ENCODE measurements at regions not wholly inside any gene's neighbourhood (a gene's known extent, or its start where the extent isn't known, plus 50 kb on each side); places are given as distances from the start of the nearest gene placed in this dataset.

DNA sequence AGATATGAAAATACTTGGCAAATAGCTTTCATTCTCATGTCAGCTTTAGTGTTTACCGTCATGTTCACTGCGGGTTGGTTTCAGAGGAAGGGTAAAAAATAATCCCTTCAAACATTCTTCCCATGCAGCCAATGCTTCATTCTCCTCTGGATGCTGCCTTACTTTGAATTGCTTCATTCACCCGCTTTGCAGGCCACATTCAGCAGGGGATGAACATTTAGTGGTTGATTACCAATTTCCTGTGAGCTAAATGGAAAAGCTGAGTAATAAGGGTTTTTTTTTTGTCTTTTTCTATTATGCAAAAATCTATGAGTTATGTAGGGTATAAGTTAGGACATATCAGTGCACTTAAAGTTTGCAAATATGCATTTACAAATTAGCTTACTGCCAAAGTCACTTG, 96.3 kb upstream of the MEF2C start:
- TF ChIP-seq, protein P1, sequence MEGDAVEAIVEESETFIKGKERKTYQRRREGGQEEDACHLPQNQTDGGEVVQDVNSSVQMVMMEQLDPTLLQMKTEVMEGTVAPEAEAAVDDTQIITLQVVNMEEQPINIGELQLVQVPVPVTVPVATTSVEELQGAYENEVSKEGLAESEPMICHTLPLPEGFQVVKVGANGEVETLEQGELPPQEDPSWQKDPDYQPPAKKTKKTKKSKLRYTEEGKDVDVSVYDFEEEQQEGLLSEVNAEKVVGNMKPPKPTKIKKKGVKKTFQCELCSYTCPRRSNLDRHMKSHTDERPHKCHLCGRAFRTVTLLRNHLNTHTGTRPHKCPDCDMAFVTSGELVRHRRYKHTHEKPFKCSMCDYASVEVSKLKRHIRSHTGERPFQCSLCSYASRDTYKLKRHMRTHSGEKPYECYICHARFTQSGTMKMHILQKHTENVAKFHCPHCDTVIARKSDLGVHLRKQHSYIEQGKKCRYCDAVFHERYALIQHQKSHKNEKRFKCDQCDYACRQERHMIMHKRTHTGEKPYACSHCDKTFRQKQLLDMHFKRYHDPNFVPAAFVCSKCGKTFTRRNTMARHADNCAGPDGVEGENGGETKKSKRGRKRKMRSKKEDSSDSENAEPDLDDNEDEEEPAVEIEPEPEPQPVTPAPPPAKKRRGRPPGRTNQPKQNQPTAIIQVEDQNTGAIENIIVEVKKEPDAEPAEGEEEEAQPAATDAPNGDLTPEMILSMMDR (IDR thresholded peaks at IDR 0.05): no peak
- Mint-ChIP-seq H3K27me3 (ENCODE audit: unreplicated experiment) (no peaks in the 10 kb centered on the region), H3K36me3 (ENCODE audit: unreplicated experiment) (no peaks in the 10 kb centered on the region), H3K4me1 (ENCODE audit: unreplicated experiment) (no peaks in the 10 kb centered on the region), H3K4me3 (ENCODE audit: unreplicated experiment) (no peak overlapping the region), H3K27ac (ENCODE audit: unreplicated experiment) (no peak overlapping the region), H3K9me3 (ENCODE audit: unreplicated experiment) (no peaks in the 10 kb centered on the region)
- DNase-seq (ENCODE audit: extremely low spot score, unreplicated experiment): no peak

DNA sequence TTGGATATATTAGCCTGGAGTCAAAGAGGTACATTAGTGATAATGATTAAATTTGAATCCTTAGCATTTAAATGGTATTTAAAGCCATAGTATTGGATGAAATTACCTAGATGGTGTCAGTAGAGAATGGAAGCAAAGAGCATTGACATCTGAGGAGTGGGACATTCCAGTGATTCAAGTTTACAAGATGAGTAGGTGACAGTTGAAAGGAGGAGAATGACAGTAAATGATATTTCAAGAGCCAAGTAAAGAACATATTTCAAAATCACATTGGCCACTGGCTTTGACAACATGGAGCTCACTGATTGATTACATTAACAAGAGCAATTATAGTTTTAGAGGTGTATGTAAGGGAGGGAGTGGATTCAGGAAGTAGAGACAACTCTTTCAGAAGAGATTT, 93.9 kb upstream of the MEF2C start:
- Mint-ChIP-seq H3K36me3 (ENCODE audit: unreplicated experiment) (no peaks in the 10 kb centered on the region), H3K4me3 (ENCODE audit: unreplicated experiment) (no peak overlapping the region), H3K27ac (ENCODE audit: unreplicated experiment) (no peak overlapping the region), H3K4me1 (ENCODE audit: unreplicated experiment) (no peaks in the 10 kb centered on the region), H3K27me3 (ENCODE audit: unreplicated experiment) (no peaks in the 10 kb centered on the region), H3K9me3 (ENCODE audit: unreplicated experiment) (no peaks in the 10 kb centered on the region)
- TF ChIP-seq, protein P1 (IDR thresholded peaks at IDR 0.05): no peak
- no peak for DNase-seq (ENCODE audit: extremely low spot score, unreplicated experiment)

DNA sequence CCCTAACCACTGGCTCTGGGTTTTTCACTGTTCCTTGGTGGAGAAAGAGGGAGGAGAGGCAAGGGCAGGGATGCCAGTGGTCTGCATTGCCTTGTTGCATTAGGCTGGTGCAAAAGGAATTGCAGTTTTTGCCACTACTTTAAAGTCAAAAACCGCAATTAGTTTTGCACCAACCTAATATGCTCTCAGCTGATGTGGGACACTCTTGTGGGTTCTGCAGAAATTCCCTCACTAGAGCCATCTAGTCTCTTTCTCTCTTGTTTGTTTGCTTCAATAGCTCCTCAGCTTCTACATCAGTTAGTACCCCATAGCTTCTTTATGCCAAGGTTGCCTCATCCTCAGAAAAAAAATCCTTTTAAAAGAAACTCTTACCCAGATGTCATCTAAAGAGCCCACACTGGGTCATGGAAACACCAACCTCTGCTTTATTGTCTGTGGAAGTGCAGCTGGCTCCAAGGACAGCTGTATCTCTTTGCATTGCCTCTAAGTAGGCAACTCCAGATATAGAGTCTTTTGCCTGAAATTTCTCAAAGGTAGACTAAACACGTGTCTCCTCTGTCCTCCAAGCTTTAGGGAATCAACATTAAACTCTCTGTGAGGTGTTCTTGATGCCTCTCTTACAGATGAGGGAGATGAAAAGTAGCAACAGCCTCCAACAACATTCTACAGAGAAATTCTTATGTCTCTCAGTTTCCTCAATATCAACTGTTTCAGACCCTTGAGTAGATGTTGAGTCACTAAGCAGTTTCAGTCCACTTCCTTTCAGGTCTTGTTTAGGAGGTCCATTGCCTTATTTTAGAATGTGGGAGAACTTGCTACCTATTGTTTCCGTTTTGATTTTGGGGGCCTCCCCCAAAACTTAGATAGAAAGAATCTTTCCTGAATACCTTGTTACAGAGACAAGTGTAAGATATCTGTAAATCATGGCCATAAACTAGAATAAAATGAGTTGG, 84.9 kb upstream of the MEF2C start:
- H3K27me3 Mint-ChIP-seq (ENCODE audit: unreplicated experiment): no peaks in the 10 kb centered on the region
- TF ChIP-seq, protein P1 (IDR thresholded peaks at IDR 0.05): no peak
- no peak overlapping the region for H3K4me3 Mint-ChIP-seq (ENCODE audit: unreplicated experiment)
- H3K36me3 Mint-ChIP-seq (ENCODE audit: unreplicated experiment): no peaks in the 10 kb centered on the region
- H3K27ac Mint-ChIP-seq (ENCODE audit: unreplicated experiment): no peak overlapping the region
- no peaks in the 10 kb centered on the region for H3K4me1 Mint-ChIP-seq (ENCODE audit: unreplicated experiment)
- no peak for DNase-seq (ENCODE audit: extremely low spot score, unreplicated experiment)
- no peaks in the 10 kb centered on the region for H3K9me3 Mint-ChIP-seq (ENCODE audit: unreplicated experiment)

DNA sequence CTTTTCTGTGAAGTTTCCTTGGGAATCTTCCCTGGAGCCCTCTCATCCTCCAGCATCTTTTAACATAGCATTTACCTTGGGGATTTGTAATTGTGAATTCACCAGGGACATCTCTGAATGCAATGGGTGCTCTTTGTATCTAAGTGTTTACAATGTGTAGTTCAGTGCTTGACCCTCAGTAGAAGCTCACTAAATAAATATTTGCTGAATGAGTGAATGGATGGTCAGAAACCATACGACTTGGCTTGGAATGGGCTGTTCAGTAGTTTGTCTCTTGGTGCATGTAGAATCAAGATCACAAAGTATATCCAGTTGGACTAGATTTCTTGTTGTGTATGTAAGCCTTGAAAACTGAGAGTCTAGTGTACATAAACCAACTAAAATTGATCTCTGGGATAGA, 81.8 kb upstream of the MEF2C start:
- H3K4me3 Mint-ChIP-seq (ENCODE audit: unreplicated experiment): no peak overlapping the region

DNA sequence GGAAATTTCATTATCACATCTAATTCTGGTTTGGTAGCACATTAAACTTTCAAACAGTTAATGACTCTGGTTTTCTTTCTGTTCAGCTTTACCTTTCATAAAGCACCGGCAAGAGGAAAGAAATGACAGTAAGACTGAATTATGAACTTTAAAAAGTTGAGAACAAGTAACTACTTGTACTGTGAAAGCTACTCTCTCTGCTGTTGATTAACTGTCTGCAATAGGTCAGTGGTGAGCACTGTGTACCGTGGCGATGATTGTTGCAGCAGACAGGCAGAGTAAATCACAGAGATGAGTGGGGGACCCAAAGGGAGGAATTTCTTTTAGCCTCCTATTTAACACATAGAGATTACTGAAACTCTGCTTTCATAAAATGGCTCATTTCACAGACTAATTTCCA, 74.0 kb upstream of the MEF2C start:
- Mint-ChIP-seq H3K4me1 (ENCODE audit: unreplicated experiment) (no peaks in the 10 kb centered on the region), H3K4me3 (ENCODE audit: unreplicated experiment) (no peak overlapping the region), H3K36me3 (ENCODE audit: unreplicated experiment) (no peaks in the 10 kb centered on the region), H3K9me3 (ENCODE audit: unreplicated experiment) (peaks cover 3% of the 10 kb centered on the region), H3K27me3 (ENCODE audit: unreplicated experiment) (peaks cover 8% of the 10 kb centered on the region), H3K27ac (ENCODE audit: unreplicated experiment) (no peak overlapping the region)
- TF ChIP-seq, protein P1 (IDR thresholded peaks at IDR 0.05): no peak
- no peak for DNase-seq (ENCODE audit: extremely low spot score, unreplicated experiment)

More for the DNA sequence above, 81.8 kb upstream of the MEF2C start:
- no peaks in the 10 kb centered on the region for H3K36me3 Mint-ChIP-seq (ENCODE audit: unreplicated experiment)
- no peak for DNase-seq (ENCODE audit: extremely low spot score, unreplicated experiment)
- H3K27ac Mint-ChIP-seq (ENCODE audit: unreplicated experiment): no peak overlapping the region
- no peaks in the 10 kb centered on the region for H3K27me3 Mint-ChIP-seq (ENCODE audit: unreplicated experiment)
- TF ChIP-seq, protein P1 (IDR thresholded peaks at IDR 0.05): no peak
- H3K4me1 Mint-ChIP-seq (ENCODE audit: unreplicated experiment): no peaks in the 10 kb centered on the region
- H3K9me3 Mint-ChIP-seq (ENCODE audit: unreplicated experiment): no peaks in the 10 kb centered on the region
